Astrocyte of the spinal cord (primary cell): ENCODE measurements at regions not wholly inside any gene's neighbourhood (a gene's known extent, or its start where the extent isn't known, plus 50 kb on each side); places are given as distances from the start of the nearest gene placed in this dataset.

Experiments used
- DNase-seq: peaks from one replicate; pipeline ENCODE4 v3.0.0; 2011; ENCODE audit warnings: low read depth, low spot score
- H3K4me3 ChIP-seq: 2 replicates; pipeline ENCODE4 v1.5.1; 2011; ENCODE audit warnings: low read depth, mild to moderate bottlenecking, low read length, moderate library complexity
- CTCF ChIP-seq: IDR thresholded peaks from 2 replicates; pipeline ENCODE4 v1.5.1; 2012; ENCODE audit warnings: low read depth, mild to moderate bottlenecking, low read length, inconsistent platforms
- in situ Hi-C: cut with HindIII; loops from 2 replicates; pipeline ENCODE4 v1.10.0; 2017; ENCODE audit warnings: low sequenced_read_pairs

GRCh38 chr1:201752333-201752732 lies 76.6 kb upstream of the IPO9 start:
- no peak overlapping the region for H3K4me3 ChIP-seq
- TF ChIP-seq CTCF, result no peak
- in situ Hi-C loops, result no loop called here
- peak; percentile 23 for DNase-seq

- peak; percentile 69 for DNase-seq
- in situ Hi-C loops, result no loop called here
- no peak for TF ChIP-seq CTCF
- H3K4me3 ChIP-seq, result no peak overlapping the region
Measured at GRCh38 chr1:201753492-201753891, 75.5 kb upstream of the IPO9 start.

GRCh38 chr1:201754353-201754752 lies 74.6 kb upstream of the IPO9 start:
- H3K4me3 ChIP-seq, result no peak overlapping the region
- DNase-seq, result no peak
- TF ChIP-seq CTCF, result no peak
- in situ Hi-C loops, result no loop called here

DNA sequence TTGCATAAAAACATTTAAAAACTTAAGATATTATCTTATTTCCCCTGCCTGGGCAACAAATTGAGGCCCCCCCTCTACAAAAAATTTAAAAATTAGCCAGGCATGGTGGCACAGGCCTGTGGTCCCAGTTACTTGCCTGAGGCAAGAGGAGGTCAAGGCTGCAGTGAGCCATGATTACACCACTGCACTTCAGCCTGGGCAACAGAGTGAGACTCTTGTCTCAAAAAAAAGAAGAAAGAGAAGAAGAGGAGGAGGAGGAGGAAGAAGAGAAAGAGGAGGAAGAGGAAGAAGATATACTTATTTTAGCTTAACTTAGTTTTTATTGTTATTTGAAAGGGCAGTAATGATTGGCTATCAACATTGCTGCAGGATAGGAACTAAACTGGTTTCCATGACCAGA lies 73.8 kb upstream of the IPO9 start:
- no peak for TF ChIP-seq CTCF
- in situ Hi-C loops, result no loop called here
- no peak overlapping the region for H3K4me3 ChIP-seq
- DNase-seq, result no peak

GRCh38 chr1:201756406-201756805 lies 72.6 kb upstream of the IPO9 start:
- no peak overlapping the region for H3K4me3 ChIP-seq
- peak; percentile 73 for DNase-seq
- TF ChIP-seq CTCF, result no peak
- in situ Hi-C loops, result no loop called here

DNA sequence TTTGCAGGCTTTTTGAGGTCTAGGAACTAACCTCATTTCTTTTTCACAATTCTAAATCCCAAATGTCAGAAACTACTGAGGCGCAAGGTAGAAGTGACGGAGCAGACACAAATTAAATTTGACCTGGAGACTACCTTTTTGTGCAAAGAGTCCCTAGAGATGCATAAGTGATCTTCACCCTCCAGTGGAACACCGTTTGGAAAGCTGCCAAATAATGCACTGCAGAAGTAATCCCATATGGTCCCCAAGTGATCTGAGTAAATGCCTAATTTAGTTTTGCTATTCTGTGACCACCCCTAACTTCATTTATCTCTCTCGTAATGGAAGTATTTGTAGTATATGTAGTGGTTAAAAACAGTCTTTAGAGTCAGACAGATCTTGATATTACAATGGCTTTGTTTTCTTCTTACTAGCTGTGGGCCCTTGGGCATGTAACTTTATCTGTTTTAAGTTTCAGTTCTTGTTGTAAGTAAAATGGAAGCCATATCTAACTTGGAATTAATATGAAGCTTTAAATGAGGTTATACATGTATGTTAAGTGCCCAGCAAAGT lies 70.4 kb upstream of the IPO9 start:
- in situ Hi-C loops, result no loop called here
- TF ChIP-seq CTCF, result no peak
- H3K4me3 ChIP-seq, result no peak overlapping the region
- peak; percentile 11 for DNase-seq
